ENCODE measurements at regions not wholly inside any gene's neighbourhood (a gene's known extent, or its start where the extent isn't known, plus 50 kb on each side); places are given as distances from the start of the nearest gene placed in this dataset.

- TF ChIP-seq NFYB (CRISPR knock-in tag; conservative IDR thresholded peaks at IDR 0.05; ENCODE audit: low read depth): no peak
- no peak for TF ChIP-seq SMAD4 (CRISPR knock-in tag; IDR thresholded peaks at IDR 0.05)
- TF ChIP-seq PRDM15 (CRISPR knock-in tag; IDR thresholded peaks at IDR 0.05): no peak
- TF ChIP-seq TCF7 (CRISPR knock-in tag; IDR thresholded peaks at IDR 0.05; ENCODE audit: low read depth): no peak
- no peak for TF ChIP-seq RORB (CRISPR knock-in tag; IDR thresholded peaks at IDR 0.05)
These were observed 607.9 kb upstream of the CDH5 start (continued) for GRCh38 chr16:65758620-65759019.

- no peaks in the 10 kb centered on the region for H3K36me3 Mint-ChIP-seq
- ChIA-PET POLR2A (no interaction called here), CTCF (no interaction called here)
- no peak overlapping the region for H3K27ac Mint-ChIP-seq
- no peak for ATAC-seq
- peaks cover 27% of the 10 kb centered on the region for H3K4me1 Mint-ChIP-seq
- no peak overlapping the region for H3K4me3 Mint-ChIP-seq
- H3K27me3 Mint-ChIP-seq (ENCODE audit: low read depth): peaks cover 5% of the 10 kb centered on the region; the same call in 1 of the 2 replicates
- H3K9me3 Mint-ChIP-seq: no peaks in the 10 kb centered on the region
- no peak for DNase-seq (ENCODE audit: low spot score)
- TF ChIP-seq STAT6 (CRISPR knock-in tag; conservative IDR thresholded peaks at IDR 0.05; ENCODE audit: low read depth): no peak
These were observed 609.4 kb upstream of the CDH5 start for GRCh38 chr16:65757064-65757463.

- ChIA-PET POLR2A (no interaction called here), CTCF (no interaction called here)
- Mint-ChIP-seq H3K36me3 (no peaks in the 10 kb centered on the region), H3K27ac (no peak overlapping the region), H3K4me3 (no peak overlapping the region), H3K27me3 (ENCODE audit: low read depth) (peaks cover 5% of the 10 kb centered on the region; the same call in 1 of the 2 replicates), H3K4me1 (peaks cover 19% of the 10 kb centered on the region), H3K9me3 (no peaks in the 10 kb centered on the region)
- ATAC-seq: no peak
- DNase-seq (ENCODE audit: low spot score): no peak
- TF ChIP-seq ZNF232 (CRISPR knock-in tag; IDR thresholded peaks at IDR 0.05): no peak
- TF ChIP-seq ATF1 (CRISPR knock-in tag; IDR thresholded peaks at IDR 0.05): no peak
- no peak for TF ChIP-seq ZMAT4 (CRISPR knock-in tag; IDR thresholded peaks at IDR 0.05)
- no peak for TF ChIP-seq SMAD3 (CRISPR knock-in tag; IDR thresholded peaks at IDR 0.05; ENCODE audit: borderline replicate concordance)
- TF ChIP-seq NFYB (CRISPR knock-in tag; conservative IDR thresholded peaks at IDR 0.05; ENCODE audit: low read depth): no peak
- TF ChIP-seq ESRRA (CRISPR knock-in tag; IDR thresholded peaks at IDR 0.05; ENCODE audit: borderline replicate concordance): no peak
- TF ChIP-seq MYBL2 (CRISPR knock-in tag; IDR thresholded peaks at IDR 0.05): no peak
- no peak for TF ChIP-seq E2F5 (CRISPR knock-in tag; IDR thresholded peaks at IDR 0.05)
- TF ChIP-seq ZNF425 (CRISPR knock-in tag; conservative IDR thresholded peaks at IDR 0.05): no peak
- TF ChIP-seq MAX (CRISPR knock-in tag; IDR thresholded peaks at IDR 0.05): no peak
- no peak for TF ChIP-seq MLX (CRISPR knock-in tag; IDR thresholded peaks at IDR 0.05)
- TF ChIP-seq ARID4B (CRISPR knock-in tag; IDR thresholded peaks at IDR 0.05; ENCODE audit: borderline replicate concordance): no peak
These were observed 610.3 kb upstream of the CDH5 start for GRCh38 chr16:65756163-65756562.

Measured in WTC11 (cell line).